Keratinocyte (primary cell): ENCODE measurements at regions not wholly inside any gene's neighbourhood (a gene's known extent, or its start where the extent isn't known, plus 50 kb on each side); places are given as distances from the start of the nearest gene placed in this dataset.

Experiments used
- DNase-seq: peaks from one replicate; pipeline ENCODE4 v3.0.0-alpha.2; 2011; ENCODE audit warnings: low read depth, missing footprints, low spot score
- FAIRE-seq: peaks from 2 replicates; lab custom pipeline; 2011; peaks lifted over from hg19 to GRCh38; lab: Jason Lieb, UNC
- H2AFZ ChIP-seq: 2 replicates; pipeline ENCODE4 v1.6.0; 2012; ENCODE audit warnings: low read length, control low read depth, inconsistent platforms; ENCODE audit not compliant: control insufficient read depth
- H3K27ac ChIP-seq: 2 replicates; pipeline ENCODE4 v1.5.1; 2011; ENCODE audit warnings: low read length; ENCODE audit not compliant: control insufficient read depth, insufficient read depth
- H3K27me3 ChIP-seq: 3 replicates; pipeline ENCODE4 v1.6.0; 2011; ENCODE audit warnings: low read length; ENCODE audit not compliant: control insufficient read depth, insufficient read depth; ENCODE audit errors: extremely low read depth
- H3K36me3 ChIP-seq, 2 experiments: 2 replicates in 1 of 2; 3 replicates in 1 of 2; pipeline ENCODE4 v1.5.1; 2011; ENCODE audit warnings: low read length in 2 of 2, mild to moderate bottlenecking in 1 of 2; ENCODE audit not compliant: control insufficient read depth in 2 of 2, insufficient read depth in 2 of 2; ENCODE audit errors: extremely low read depth in 1 of 2
- H3K4me1 ChIP-seq: 3 replicates; pipeline ENCODE4 v1.5.1; 2011; ENCODE audit warnings: low read length; ENCODE audit not compliant: control insufficient read depth, insufficient read depth; ENCODE audit errors: extremely low read depth
- H3K4me2 ChIP-seq: 3 replicates; pipeline ENCODE4 v1.6.0; 2011; ENCODE audit warnings: low read depth, low read length; ENCODE audit not compliant: control insufficient read depth, insufficient read depth; ENCODE audit errors: extremely low read depth
- H3K4me3 ChIP-seq, 3 experiments: fragments of 200-600 bp in 1 of 3; sonication (generic) in 1 of 3; 2 replicates in 2 of 3; 3 replicates in 1 of 3; pipeline ENCODE4 v1.5.1; 2011 to 2016; ENCODE audit warnings: low read length in 3 of 3, mild to moderate bottlenecking in 3 of 3, control low read depth in 2 of 3, inconsistent platforms in 1 of 3, low read depth in 1 of 3, mixed read lengths in 1 of 3, mixed run types in 1 of 3, moderate library complexity in 1 of 3; ENCODE audit not compliant: control insufficient read depth in 2 of 3, insufficient read depth in 2 of 3; ENCODE audit errors: extremely low read depth in 1 of 3
- H3K79me2 ChIP-seq: 2 replicates; pipeline ENCODE4 v1.6.0; 2012; ENCODE audit warnings: low read length; ENCODE audit not compliant: control insufficient read depth, insufficient read depth
- H3K9ac ChIP-seq: 3 replicates; pipeline ENCODE4 v1.6.0; 2011; ENCODE audit warnings: low read length; ENCODE audit not compliant: control insufficient read depth, insufficient read depth; ENCODE audit errors: extremely low read depth
- H3K9me1 ChIP-seq: 3 replicates; pipeline ENCODE4 v1.6.0; 2011; ENCODE audit warnings: low read length; ENCODE audit not compliant: control insufficient read depth, insufficient read depth; ENCODE audit errors: extremely low read depth
- H3K9me3 ChIP-seq: 2 replicates; pipeline ENCODE4 v1.5.1; 2012; ENCODE audit warnings: low read depth, low read length; ENCODE audit not compliant: control insufficient read depth
- H4K20me1 ChIP-seq: 3 replicates; pipeline ENCODE4 v1.6.0; 2011; ENCODE audit warnings: low read length; ENCODE audit not compliant: control insufficient read depth, insufficient read depth; ENCODE audit errors: extremely low read depth
- EZH2 ChIP-seq: IDR thresholded peaks from one replicate; pipeline ENCODE4 v1.6.1; 2012; ENCODE audit warnings: inconsistent platforms, mild to moderate bottlenecking, low read length, moderate library complexity
- dilution Hi-C: fragments of 300-500 bp; cut with MboI; formaldehyde crosslinking; loops from one replicate; pipeline ENCODE4 v1.7.0; 2020; ENCODE audit warnings: low sequenced_read_pairs; ENCODE audit not compliant: extremely low pct_ligation_motif_present
- TF ChIP-seq, protein P1 (sequence below), 3 experiments: IDR thresholded peaks in 1 of 3; conservative IDR thresholded peaks in 1 of 3; optimal IDR thresholded peaks in 1 of 3; 2 replicates in 2 of 3; 3 replicates in 1 of 3; pipeline versions ENCODE3 to v1.5.1; 2011; ENCODE audit warnings: low read length in 3 of 3, mild to moderate bottlenecking in 3 of 3, moderate library complexity in 2 of 3, control low read depth in 1 of 3, inconsistent platforms in 1 of 3; ENCODE audit not compliant: insufficient read depth in 2 of 3; ENCODE audit errors: extremely low read depth in 1 of 3

GRCh38 chr6:113148566-113148965, 708.6 kb upstream of the MARCKS start:
- Histone ChIP-seq H3K4me1 (no peaks in the 10 kb centered on the region), H3K9me3 (no peaks in the 10 kb centered on the region), H3K27ac (no peak overlapping the region), H2AFZ (no peak overlapping the region), H3K9me1 (no peaks in the 10 kb centered on the region), H3K36me3 (no peaks in the 10 kb centered on the region), H4K20me1 (no peaks in the 10 kb centered on the region), H3K79me2 (no peaks in the 10 kb centered on the region), H3K9ac (no peak overlapping the region), H3K4me3 (no peak overlapping the region), H3K27me3 (no peaks in the 10 kb centered on the region), H3K4me2 (no peak overlapping the region)
- no peak for TF ChIP-seq EZH2
- TF ChIP-seq, protein P1, sequence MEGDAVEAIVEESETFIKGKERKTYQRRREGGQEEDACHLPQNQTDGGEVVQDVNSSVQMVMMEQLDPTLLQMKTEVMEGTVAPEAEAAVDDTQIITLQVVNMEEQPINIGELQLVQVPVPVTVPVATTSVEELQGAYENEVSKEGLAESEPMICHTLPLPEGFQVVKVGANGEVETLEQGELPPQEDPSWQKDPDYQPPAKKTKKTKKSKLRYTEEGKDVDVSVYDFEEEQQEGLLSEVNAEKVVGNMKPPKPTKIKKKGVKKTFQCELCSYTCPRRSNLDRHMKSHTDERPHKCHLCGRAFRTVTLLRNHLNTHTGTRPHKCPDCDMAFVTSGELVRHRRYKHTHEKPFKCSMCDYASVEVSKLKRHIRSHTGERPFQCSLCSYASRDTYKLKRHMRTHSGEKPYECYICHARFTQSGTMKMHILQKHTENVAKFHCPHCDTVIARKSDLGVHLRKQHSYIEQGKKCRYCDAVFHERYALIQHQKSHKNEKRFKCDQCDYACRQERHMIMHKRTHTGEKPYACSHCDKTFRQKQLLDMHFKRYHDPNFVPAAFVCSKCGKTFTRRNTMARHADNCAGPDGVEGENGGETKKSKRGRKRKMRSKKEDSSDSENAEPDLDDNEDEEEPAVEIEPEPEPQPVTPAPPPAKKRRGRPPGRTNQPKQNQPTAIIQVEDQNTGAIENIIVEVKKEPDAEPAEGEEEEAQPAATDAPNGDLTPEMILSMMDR (optimal IDR thresholded peaks at IDR 0.05 in 1 of 3, IDR thresholded peaks at IDR 0.05 in 1 of 3, conservative IDR thresholded peaks at IDR 0.05 in 1 of 3; ENCODE audit: extremely low read depth in 1 of 3, insufficient read depth in 2 of 3, low read length in 3 of 3), result no peak
- FAIRE-seq, result no peak
- dilution Hi-C loops, result no loop called here
- no peak for DNase-seq

- H3K4me3 ChIP-seq, result no peak overlapping the region
- TF ChIP-seq, protein P1 (optimal IDR thresholded peaks at IDR 0.05 in 1 of 3, IDR thresholded peaks at IDR 0.05 in 1 of 3, conservative IDR thresholded peaks at IDR 0.05 in 1 of 3; ENCODE audit: extremely low read depth in 1 of 3, insufficient read depth in 2 of 3, low read length in 3 of 3), result no peak
- TF ChIP-seq EZH2, result no peak
- dilution Hi-C loops, result no loop called here
- no peak overlapping the region for H2AFZ ChIP-seq
- DNase-seq (no peak), FAIRE-seq (no peak)
- H3K9ac ChIP-seq, result no peak overlapping the region
- H3K27me3 ChIP-seq, result no peaks in the 10 kb centered on the region
- H3K9me1 ChIP-seq, result no peaks in the 10 kb centered on the region
- no peaks in the 10 kb centered on the region for H3K9me3 ChIP-seq
- H3K36me3 ChIP-seq, result no peaks in the 10 kb centered on the region
- no peak overlapping the region for H3K27ac ChIP-seq
- H3K4me2 ChIP-seq, result no peak overlapping the region
- H4K20me1 ChIP-seq, result no peaks in the 10 kb centered on the region
- no peaks in the 10 kb centered on the region for H3K79me2 ChIP-seq
- no peaks in the 10 kb centered on the region for H3K4me1 ChIP-seq
Observed at GRCh38 chr6:113149511-113149910, 707.6 kb upstream of the MARCKS start.
